ENCODE measurements at regions not wholly inside any gene's neighbourhood (a gene's known extent, or its start where the extent isn't known, plus 50 kb on each side); places are given as distances from the start of the nearest gene placed in this dataset.

DNA sequence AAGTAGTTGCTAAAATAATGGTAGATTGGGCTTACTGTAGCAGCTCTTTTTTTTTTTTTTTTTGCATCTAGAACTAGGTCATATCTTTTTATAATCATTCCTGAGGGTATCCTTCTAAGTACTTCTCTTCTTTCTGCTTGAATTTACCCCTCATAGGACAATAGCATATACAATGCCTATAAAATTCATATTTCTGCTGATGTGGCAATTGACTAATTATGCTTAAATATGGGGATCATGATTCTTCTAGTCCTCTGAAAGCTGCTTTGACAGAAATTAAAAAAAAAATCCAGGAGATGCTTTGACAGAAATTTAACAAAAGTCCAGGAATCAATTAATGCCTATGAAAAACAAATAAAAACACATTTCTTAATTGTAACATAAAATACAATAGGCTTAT lies 358.4 kb downstream of the CCDC85A start:
- Histone ChIP-seq H2AFZ (ENCODE audit: low read length) (no peak overlapping the region), H2BK5ac (ENCODE audit: insufficient read length, low read length) (no peak overlapping the region), H3K27me3 (ENCODE audit: insufficient read depth, low read length) (no peaks in the 10 kb centered on the region), H3K14ac (ENCODE audit: insufficient read depth, low read length) (no peak overlapping the region), H3K56ac (ENCODE audit: insufficient read length, low read depth, low read length) (no peak overlapping the region), H4K20me1 (ENCODE audit: control insufficient read depth, insufficient read depth, insufficient read length) (no peaks in the 10 kb centered on the region), H2AK5ac (ENCODE audit: insufficient read length, low read length) (no peak overlapping the region), H3K23me2 (ENCODE audit: insufficient read length, low read depth, low read length, poor library complexity, severe bottlenecking) (no peaks in the 10 kb centered on the region), H3K79me1 (ENCODE audit: insufficient read depth, low read depth, low read length, poor library complexity, severe bottlenecking) (no peaks in the 10 kb centered on the region), H3K4me1 (ENCODE audit: insufficient read depth, low read length) (no peaks in the 10 kb centered on the region), H2BK15ac (ENCODE audit: low read depth, low read length) (no peak overlapping the region), H4K8ac (replicated peaks; ENCODE audit: insufficient read length, low read depth, low read length) (no peak overlapping the region), H3K4ac (ENCODE audit: low read depth, low read length) (no peak overlapping the region), H2BK120ac (ENCODE audit: low read depth, low read length, poor library complexity, severe bottlenecking) (no peak overlapping the region), H2BK12ac (ENCODE audit: insufficient read length, low read depth, low read length) (no peak overlapping the region), H3K9ac (ENCODE audit: extremely low read depth, insufficient read length, low read length) (no peak overlapping the region), H4K91ac (ENCODE audit: insufficient read length, low read depth, low read length) (no peak overlapping the region), H2BK20ac (ENCODE audit: low read depth, low read length, poor library complexity, severe bottlenecking) (no peak overlapping the region), H3K79me2 (ENCODE audit: insufficient read depth, low read length) (no peaks in the 10 kb centered on the region), H4K5ac (ENCODE audit: insufficient read length, low read depth, low read length) (no peak overlapping the region), H3K27ac (ENCODE audit: insufficient read length, low read depth, low read length) (no peak overlapping the region), H3T11ph (ENCODE audit: low read length) (no peak overlapping the region), H3K18ac (ENCODE audit: insufficient read length, low read depth, low read length) (no peak overlapping the region), H3K4me2 (ENCODE audit: insufficient read depth, insufficient read length, low read length) (no peak overlapping the region), H3K9me3 (ENCODE audit: control insufficient read depth, low read depth, low read length) (no peaks in the 10 kb centered on the region), H3K23ac (ENCODE audit: insufficient read length, low read depth, low read length) (no peak overlapping the region)
- H3K27me3 Mint-ChIP-seq (ENCODE audit: low read depth): no peaks in the 10 kb centered on the region; the same call in 1 of the 2 replicates
- no peak overlapping the region for H3K4me3 Mint-ChIP-seq
- no peak overlapping the region for H3K27ac Mint-ChIP-seq
- peaks cover 0 to 6% of the 10 kb centered on the region in 2 experiments; a peak in 3 of 5 replicates for H3K9me3 Mint-ChIP-seq
- H3K36me3 Mint-ChIP-seq (ENCODE audit: insufficient read depth in 1 of 3, low read depth in 3 of 3): no peaks in the 10 kb centered on the region
- TF ChIP-seq, protein P1, sequence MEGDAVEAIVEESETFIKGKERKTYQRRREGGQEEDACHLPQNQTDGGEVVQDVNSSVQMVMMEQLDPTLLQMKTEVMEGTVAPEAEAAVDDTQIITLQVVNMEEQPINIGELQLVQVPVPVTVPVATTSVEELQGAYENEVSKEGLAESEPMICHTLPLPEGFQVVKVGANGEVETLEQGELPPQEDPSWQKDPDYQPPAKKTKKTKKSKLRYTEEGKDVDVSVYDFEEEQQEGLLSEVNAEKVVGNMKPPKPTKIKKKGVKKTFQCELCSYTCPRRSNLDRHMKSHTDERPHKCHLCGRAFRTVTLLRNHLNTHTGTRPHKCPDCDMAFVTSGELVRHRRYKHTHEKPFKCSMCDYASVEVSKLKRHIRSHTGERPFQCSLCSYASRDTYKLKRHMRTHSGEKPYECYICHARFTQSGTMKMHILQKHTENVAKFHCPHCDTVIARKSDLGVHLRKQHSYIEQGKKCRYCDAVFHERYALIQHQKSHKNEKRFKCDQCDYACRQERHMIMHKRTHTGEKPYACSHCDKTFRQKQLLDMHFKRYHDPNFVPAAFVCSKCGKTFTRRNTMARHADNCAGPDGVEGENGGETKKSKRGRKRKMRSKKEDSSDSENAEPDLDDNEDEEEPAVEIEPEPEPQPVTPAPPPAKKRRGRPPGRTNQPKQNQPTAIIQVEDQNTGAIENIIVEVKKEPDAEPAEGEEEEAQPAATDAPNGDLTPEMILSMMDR (conservative IDR thresholded peaks at IDR 0.05): no peak
- H3K4me1 Mint-ChIP-seq: no peaks in the 10 kb centered on the region
- DNase-seq: no peak

All from H9 (cell line).